ENCODE measurements at regions not wholly inside any gene's neighbourhood (a gene's known extent, or its start where the extent isn't known, plus 50 kb on each side); places are given as distances from the start of the nearest gene placed in this dataset.

- ATAC-seq = no peak
- TF ChIP-seq POU6F1 (CRISPR knock-in tag; IDR thresholded peaks at IDR 0.05; ENCODE audit: borderline replicate concordance, low read depth) (no peak), SNAI2 (CRISPR knock-in tag; IDR thresholded peaks at IDR 0.05) (no peak), ZNF565 (CRISPR knock-in tag; conservative IDR thresholded peaks at IDR 0.05; ENCODE audit: low read depth) (no peak), ARNTL (CRISPR knock-in tag; IDR thresholded peaks at IDR 0.05; ENCODE audit: borderline replicate concordance, low read depth) (no peak), ZNF8 (CRISPR knock-in tag; IDR thresholded peaks at IDR 0.05) (no peak), GLIS3 (CRISPR knock-in tag; IDR thresholded peaks at IDR 0.05) (no peak), ZFP30 (CRISPR knock-in tag; IDR thresholded peaks at IDR 0.05) (no peak), CSDC2 (CRISPR knock-in tag; IDR thresholded peaks at IDR 0.05) (no peak), ISL1 (CRISPR knock-in tag; IDR thresholded peaks at IDR 0.05) (no peak), BACH2 (CRISPR knock-in tag; IDR thresholded peaks at IDR 0.05; ENCODE audit: borderline replicate concordance) (no peak), CSRNP3 (CRISPR knock-in tag; IDR thresholded peaks at IDR 0.05) (no peak), PATZ1 (CRISPR knock-in tag; IDR thresholded peaks at IDR 0.05; ENCODE audit: borderline replicate concordance) (no peak)
Measured at GRCh38 chr7:118349604-118350003, 125.1 kb downstream of the ANKRD7 start.

GRCh38 chr7:118350260-118350659 lies 125.8 kb downstream of the ANKRD7 start:
- no peak for ATAC-seq

GRCh38 chr7:118352867-118353453 lies 128.5 kb downstream of the ANKRD7 start:
- peak; percentile 70; the same call in 2 of the 3 replicates for ATAC-seq
- no peak for TF ChIP-seq TSHZ2 (CRISPR knock-in tag; IDR thresholded peaks at IDR 0.05)
- no peak for TF ChIP-seq PATZ1 (CRISPR knock-in tag; IDR thresholded peaks at IDR 0.05; ENCODE audit: borderline replicate concordance)
- TF ChIP-seq ISL1 (CRISPR knock-in tag; IDR thresholded peaks at IDR 0.05) = no peak
- no peak for TF ChIP-seq ZNF565 (CRISPR knock-in tag; conservative IDR thresholded peaks at IDR 0.05; ENCODE audit: low read depth)
- no peak for TF ChIP-seq TOX (CRISPR knock-in tag; IDR thresholded peaks at IDR 0.05; ENCODE audit: borderline replicate concordance)

More at GRCh38 chr7:118350260-118350659, 125.8 kb downstream of the ANKRD7 start:
- no peak for TF ChIP-seq RARB (CRISPR knock-in tag; IDR thresholded peaks at IDR 0.05)
- no peak for TF ChIP-seq ESRRG (CRISPR knock-in tag; IDR thresholded peaks at IDR 0.05)
- TF ChIP-seq PATZ1 (CRISPR knock-in tag; IDR thresholded peaks at IDR 0.05; ENCODE audit: borderline replicate concordance) = no peak
- no peak for TF ChIP-seq TOX (CRISPR knock-in tag; IDR thresholded peaks at IDR 0.05; ENCODE audit: borderline replicate concordance)

Data from SK-N-SH treated with all-trans-retinoic acid at 6 μM for 48 hours (cell line).